Erythroblast (primary cell): ENCODE measurements at regions not wholly inside any gene's neighbourhood (a gene's known extent, or its start where the extent isn't known, plus 50 kb on each side); places are given as distances from the start of the nearest gene placed in this dataset.
"Not testable (repeated sequence)": the region's sequence is repeated elsewhere in the genome, so short reads cannot be mapped to it uniquely, and the experiment has no call there.

Source experiments
- DNase-seq, 2 experiments: peaks; one replicate each; lab custom pipeline; 2025; lab: John Stamatoyannopoulos, UW
- GATA1 ChIP-seq: IDR thresholded peaks from 2 replicates; pipeline ENCODE4 v1.6.1; 2011; ENCODE audit warnings: low read depth, mild to moderate bottlenecking, control low read depth, low read length, moderate library complexity
- POLR2A ChIP-seq: IDR thresholded peaks from 2 replicates; pipeline ENCODE4 v1.6.1; 2011; ENCODE audit warnings: mild to moderate bottlenecking, low read length

GRCh38 chr15:96960711-96961480 lies 630.4 kb downstream of the NR2F2 start:
- no peak for DNase-seq
- TF ChIP-seq POLR2A (no peak), GATA1 (no peak)

DNA sequence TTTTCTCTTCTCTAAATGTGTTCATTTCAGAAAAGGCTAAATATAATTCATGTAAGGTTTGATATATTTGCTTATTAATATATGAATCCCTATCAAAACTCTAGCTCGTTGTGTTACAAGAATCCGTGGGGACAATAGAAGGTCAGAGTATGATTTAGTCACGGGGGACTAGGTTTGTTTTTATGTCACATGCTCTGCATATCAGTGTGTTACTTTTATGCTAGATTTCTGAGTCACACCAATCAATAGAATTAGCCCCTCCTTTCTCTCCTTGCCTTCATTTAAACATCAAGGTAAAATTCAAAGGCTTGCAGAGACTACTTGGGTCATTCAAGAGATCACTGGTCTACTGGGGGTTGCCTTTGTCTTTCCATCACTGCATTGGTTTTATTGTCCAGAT lies 636.1 kb downstream of the NR2F2 start:
- TF ChIP-seq POLR2A (no peak), GATA1 (no peak)

DNA sequence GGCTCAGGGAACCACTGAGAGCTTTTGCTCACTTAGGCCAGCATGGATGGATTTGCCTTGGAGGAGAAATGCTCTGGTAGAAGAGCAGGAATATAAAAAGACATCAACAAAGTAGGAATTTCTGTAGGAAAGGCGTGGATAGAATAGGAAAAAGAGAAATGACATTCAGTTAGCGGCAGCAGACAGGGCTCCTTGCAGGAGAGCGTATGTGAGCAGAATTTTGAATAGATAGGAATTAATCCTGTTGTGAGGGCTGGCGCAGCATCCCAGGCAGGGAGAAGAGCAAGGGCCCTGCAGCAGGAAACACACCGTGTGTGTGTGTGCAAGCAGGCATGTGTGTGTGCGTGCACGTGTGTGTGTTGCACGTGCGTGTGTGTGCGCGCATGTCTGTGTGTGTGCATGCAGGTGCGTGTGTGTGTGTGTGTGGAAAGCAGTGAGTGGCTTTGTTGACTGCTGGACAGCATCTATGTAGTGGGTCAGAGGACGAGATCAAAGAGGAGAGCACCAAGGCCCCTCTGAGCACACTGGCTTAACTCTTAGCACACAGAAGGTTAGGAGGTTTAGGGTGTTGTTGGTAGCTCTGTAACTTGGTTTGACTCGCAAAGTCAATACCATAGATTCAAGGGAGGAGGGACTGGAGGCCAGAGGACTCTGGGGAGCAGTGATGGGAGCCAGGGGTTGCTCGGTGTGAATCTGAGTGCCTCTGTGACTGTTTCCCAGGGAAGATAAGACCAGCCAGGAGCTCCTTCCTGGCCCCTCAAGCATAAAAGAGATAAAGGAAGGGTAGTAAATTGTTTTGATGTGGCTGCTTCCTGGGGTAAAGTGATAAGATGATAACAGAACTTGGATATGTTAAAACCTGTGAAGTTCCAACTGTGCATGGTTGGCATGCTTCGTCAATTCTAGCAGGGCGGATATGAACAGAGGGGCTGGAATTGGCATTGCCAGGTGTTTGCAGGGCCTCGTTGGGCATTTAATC lies 639.5 kb downstream of the NR2F2 start:
- TF ChIP-seq POLR2A (no peak), GATA1 (no peak)

More for the DNA sequence above, 636.1 kb downstream of the NR2F2 start:
- DNase-seq: no peak

GRCh38 chr15:96972201-96972600 lies 641.7 kb downstream of the NR2F2 start:
- TF ChIP-seq GATA1: no peak
- TF ChIP-seq POLR2A: no peak

More for the DNA sequence above, 639.5 kb downstream of the NR2F2 start:
- DNase-seq: no peak

DNA sequence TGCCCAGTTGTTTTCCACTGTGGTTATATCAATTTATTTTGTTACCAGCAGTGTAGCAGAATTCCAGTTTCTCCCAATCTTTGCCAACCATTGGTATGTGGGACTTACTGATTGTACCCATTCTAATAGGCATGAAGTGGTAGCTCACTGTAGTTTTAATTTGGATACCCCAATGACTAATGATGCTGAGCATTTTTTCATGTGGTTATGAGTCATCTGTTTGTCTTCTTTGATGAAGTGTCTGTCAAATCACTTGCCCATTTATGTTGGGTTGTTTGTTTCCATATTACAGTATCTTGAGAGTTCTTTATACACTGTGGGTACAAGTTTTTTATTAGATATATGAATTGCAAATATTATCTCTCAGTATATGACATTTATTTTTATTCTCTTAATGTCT lies 644.3 kb downstream of the NR2F2 start:
- no peak for TF ChIP-seq POLR2A
- no peak for TF ChIP-seq GATA1
- no peak for DNase-seq

More at GRCh38 chr15:96972201-96972600, 641.7 kb downstream of the NR2F2 start:
- no peak for DNase-seq

DNA sequence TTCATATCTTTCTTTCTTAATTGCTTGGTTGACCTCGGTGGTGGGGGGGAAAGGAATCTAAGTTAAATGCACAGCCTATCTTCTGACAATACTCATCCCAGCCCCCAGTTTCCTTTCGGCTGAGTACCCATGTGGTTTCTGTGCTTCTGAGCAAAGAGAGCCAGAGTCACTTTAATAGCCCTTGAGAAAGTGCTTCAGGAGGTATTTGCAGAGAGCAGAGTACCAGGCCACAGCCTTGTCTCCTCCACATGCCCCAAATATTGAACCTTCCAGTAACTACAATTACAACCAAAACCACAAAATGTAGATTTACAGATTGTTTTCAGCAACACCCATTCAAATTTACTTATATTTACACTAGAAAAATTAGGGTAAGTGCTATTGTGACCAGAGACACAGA lies 647.4 kb downstream of the NR2F2 start:
- TF ChIP-seq POLR2A (no peak), GATA1 (no peak)
- no peak for DNase-seq

GRCh38 chr15:96978937-96979473 lies 648.5 kb downstream of the NR2F2 start:
- TF ChIP-seq GATA1: no peak
- no peak for TF ChIP-seq POLR2A
- DNase-seq: no peak

DNA sequence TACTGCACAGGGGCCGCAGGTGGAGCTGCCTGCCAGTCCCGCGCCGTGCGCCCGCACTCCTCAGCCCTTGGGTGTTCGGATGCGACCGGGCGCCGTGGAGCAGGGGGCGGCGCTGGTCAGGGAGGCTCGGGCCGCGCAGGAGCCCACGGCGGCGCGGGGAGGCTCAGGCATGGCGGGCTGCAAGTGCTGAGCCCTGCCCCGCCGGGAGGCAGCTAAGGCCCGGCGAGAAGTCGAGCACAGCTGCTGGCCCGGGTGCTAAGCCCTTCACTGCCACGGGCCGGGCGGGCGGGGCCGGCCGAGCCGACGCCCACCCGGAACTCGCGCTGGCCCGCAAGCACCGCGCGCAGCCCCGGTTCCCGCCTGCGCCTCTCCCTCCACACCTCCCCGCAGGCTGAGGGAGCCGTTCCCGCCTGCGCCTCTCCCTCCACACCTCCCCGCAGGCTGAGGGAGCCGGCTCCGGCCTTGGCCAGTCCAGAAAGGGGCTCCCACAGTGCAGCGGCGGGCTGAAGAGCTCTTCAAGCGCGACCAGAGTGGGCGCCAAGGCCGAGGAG lies 653.7 kb downstream of the NR2F2 start:
- DNase-seq: not testable (repeated sequence)

- no peak for TF ChIP-seq GATA1
Observed at GRCh38 chr15:96992817-96993216, 662.3 kb downstream of the NR2F2 start.

DNA sequence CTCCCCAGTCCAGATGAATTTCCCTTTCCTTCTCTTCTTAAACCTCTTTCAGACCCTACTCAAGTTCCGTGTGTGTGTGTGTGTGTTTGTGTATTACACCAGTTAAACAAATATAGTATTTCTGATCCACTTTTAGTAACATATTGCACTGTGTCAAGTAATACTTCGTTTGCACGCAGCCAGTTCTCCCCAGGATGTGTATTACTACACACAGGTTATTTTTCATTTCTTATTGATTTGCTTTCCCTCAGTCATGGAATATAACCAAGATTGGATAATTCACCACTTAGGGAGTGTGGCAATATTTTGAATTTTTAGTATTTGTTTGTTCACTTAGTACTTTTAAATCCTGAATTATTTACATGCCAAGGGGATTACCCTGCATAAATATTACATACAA lies 667.0 kb downstream of the NR2F2 start:
- no peak for DNase-seq
- TF ChIP-seq POLR2A (no peak), GATA1 (no peak)

More at GRCh38 chr15:96992817-96993216, 662.3 kb downstream of the NR2F2 start:
- no peak for DNase-seq

- DNase-seq: no peak
Observed at GRCh38 chr15:97009031-97009431, 678.5 kb downstream of the NR2F2 start.

GRCh38 chr15:97012986-97013385 lies 682.5 kb downstream of the NR2F2 start:
- no peak for DNase-seq
- no peak for TF ChIP-seq POLR2A
- no peak for TF ChIP-seq GATA1

More at GRCh38 chr15:97009031-97009431, 678.5 kb downstream of the NR2F2 start:
- TF ChIP-seq GATA1: no peak
- no peak for TF ChIP-seq POLR2A

- TF ChIP-seq POLR2A (no peak), GATA1 (no peak)
- no peak for DNase-seq
Observed at GRCh38 chr15:97013491-97013890, 683.0 kb downstream of the NR2F2 start.

GRCh38 chr15:97014001-97014400 lies 683.5 kb downstream of the NR2F2 start:
- TF ChIP-seq POLR2A (no peak), GATA1 (no peak)
- no peak for DNase-seq
